HG02884 (cell line): ENCODE measurements at regions not wholly inside any gene's neighbourhood (a gene's known extent, or its start where the extent isn't known, plus 50 kb on each side); places are given as distances from the start of the nearest gene placed in this dataset.
"Not testable (repeated sequence)": the region's sequence is repeated elsewhere in the genome, so short reads cannot be mapped to it uniquely, and the experiment has no call there.

Source experiments
- ATAC-seq: cut with Tn5 transposase; IDR thresholded peaks from one replicate; pipeline ENCODE4 v1.9.1; 2021; ENCODE audit warnings: mild to moderate bottlenecking, moderate library complexity; ENCODE audit not compliant: unreplicated experiment

DNA sequence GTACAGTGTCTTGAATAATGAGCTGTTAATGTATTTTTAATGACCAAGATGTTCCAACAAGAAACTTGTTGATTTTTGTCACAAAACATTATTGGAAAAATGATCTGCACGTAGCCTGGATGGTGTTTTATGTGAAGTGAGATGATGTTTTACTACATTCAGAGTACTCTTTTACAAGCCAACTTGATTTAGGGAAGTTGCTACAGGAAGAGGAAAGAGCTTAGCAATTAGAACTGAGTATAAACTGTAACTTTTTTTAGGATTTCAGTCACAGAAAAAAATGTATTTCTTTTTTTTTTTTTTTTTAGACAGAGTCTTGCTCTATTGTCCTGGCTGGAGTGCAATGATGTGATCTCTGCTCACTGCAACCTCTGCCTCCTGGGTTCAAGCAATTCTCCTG lies 113.6 kb upstream of the ADRA1B start:
- ATAC-seq, result no peak

DNA sequence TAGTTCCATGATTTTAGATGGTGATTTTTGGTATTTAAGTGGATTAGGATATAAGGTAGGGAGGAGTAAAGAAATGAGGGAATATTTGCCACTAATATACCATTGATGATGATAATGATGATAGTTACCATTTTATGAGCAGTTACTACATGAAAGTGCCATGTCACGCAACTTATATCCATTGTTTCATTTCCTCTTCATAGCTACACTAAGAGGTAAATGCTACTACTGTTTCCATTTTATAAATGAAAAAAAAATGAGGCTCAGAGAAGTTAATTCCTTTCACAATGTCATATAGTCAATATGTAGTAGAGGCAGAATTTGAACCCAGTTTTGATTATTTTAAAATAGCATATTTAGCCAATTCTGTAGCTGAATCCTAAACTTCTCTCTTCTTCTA lies 112.2 kb upstream of the ADRA1B start:
- ATAC-seq, result no peak

DNA sequence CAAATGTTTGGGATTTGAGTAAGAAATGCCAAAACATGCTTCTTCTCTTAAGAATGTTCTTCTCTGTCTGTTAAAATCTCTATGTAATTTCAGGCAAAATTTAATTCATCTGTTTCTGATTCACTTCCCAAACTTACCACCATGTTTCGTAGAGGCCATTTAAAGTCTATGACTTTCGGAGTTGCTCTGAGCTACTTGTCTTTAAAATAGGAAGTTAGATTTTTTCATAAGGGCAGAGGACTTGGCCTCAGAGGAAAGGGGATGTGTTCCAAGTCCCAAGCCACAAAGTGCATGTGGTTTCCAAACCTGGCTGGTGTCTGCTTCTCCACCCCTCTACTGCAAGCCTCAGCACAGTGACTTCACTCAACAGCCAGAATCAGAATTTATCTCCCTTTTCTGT lies 111.3 kb upstream of the ADRA1B start:
- ATAC-seq, result no peak

DNA sequence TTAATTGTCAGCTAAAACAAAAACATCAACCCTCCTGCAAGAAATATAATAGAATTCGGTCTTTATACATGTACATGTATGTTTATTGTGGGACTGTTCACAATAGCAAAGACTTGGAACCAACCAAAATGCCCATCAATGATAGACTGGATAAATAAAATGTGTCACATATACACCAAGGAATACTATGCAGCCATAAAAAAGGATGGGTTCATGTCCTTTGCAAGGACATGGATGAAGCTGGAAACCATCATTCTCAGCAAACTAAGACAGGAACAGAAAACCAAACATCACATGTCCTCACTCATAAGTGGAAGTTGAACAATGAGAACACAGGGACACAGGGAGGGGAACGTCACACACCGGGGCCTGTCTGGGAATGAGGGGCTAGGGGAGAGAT lies 109.1 kb upstream of the ADRA1B start:
- not testable (repeated sequence) for ATAC-seq

DNA sequence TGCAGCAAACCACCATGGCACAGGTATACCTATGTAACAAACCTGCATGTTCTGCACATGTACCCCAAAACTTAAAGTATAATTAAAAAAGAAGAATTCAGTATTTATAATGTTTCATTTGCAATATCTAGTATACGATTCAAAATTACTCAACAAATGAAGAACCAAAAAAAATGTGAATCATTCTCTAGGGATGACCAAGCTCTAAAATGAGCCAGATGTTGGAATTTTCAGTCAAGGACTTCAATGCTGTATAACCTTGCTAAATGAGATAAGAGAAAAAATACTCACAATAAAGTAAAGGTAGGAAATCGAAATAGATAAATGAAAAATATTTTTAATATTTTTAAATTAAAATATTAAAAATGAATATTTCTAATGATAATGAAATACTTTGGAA lies 108.7 kb upstream of the ADRA1B start:
- no peak for ATAC-seq

DNA sequence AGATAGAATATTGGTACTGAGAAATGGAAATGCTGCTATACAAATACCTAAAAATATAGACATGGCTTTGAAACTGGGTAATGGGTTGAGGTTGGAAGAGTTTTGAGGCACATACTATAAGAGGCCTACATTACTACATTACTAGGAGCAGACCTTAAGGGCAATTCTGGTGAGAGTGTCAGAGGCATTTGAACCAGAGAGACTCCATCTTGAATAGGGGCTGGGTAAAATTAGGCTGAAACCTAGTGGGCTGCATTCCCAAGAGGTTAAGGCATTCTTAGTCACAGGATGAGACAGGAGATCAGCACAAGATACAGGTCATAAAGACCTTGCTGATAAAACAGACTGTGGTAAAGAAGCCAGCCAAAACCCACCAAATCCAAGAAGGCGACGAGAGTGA lies 104.6 kb upstream of the ADRA1B start:
- no peak for ATAC-seq

DNA sequence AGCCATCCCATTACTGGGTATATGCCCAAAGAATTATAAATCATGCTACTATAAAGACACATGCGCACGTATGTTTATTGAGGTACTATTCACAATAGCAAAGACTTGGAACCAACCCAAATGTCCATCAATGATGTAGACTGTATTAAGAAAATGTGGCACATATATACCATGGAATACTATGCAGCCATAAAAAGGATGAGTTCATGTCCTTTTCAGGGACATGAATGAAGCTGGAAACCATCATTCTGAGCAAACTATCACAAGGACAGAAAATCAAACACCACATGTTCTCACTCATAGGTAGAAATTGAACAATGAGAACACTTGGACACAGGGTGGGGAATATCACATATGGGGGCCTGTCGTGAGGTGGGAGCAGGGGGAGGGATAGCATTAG lies 103.5 kb upstream of the ADRA1B start:
- ATAC-seq, result not testable (repeated sequence)

DNA sequence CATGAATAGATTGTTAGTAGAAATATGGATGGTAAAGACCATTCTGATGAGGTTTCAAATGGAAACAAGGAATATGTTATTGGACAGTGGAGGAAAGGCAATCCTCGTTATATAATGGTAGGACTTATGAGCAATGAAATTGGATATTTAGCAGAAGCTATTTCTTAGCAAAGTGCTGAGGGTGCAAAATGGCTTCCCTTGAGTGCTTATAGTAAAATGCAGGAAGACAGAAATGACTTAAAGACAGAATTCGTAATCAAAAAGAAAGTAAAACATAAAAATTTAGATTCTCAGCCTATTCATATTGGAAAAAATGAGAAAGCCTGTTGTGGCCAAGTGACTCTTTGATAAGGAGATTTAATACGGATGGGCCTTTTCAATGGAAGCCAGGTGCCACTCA lies 102.1 kb upstream of the ADRA1B start:
- ATAC-seq, result no peak

DNA sequence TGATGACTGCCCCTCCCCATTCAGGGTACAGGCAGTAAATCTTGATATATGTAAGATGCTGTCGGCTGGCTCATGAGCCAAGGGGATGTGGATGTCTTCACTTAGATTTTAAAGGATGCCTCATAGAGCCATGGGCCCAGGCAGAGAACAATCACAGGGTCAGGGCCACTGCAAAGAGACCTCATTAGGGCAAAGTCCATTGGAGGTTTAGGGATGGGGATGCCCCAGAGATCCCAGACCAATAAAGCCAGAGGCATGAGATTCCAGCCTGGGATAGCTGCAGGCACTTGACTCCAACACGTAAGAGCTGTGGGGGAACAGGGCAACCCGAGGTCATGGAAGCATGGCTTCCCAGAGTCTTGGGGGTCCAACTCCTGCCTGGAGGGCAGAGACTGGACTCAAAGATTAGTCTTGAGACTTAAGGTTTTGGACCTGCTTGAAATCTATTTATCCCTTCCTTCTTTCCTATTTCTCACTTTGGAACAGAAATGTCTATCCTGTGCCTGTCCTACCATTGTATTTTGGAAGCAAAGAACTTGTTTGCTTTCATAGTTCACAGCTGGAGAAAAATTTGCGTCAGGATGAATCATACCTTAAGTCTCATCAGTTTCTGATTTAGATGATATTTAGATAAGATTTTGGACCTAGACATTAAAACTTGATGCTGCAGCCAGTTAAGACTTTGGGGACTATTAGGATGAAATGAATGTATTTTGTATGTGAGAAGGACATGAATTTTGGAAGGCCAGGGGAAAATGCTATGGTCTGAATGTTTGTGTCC lies 101.3 kb upstream of the ADRA1B start:
- no peak for ATAC-seq

DNA sequence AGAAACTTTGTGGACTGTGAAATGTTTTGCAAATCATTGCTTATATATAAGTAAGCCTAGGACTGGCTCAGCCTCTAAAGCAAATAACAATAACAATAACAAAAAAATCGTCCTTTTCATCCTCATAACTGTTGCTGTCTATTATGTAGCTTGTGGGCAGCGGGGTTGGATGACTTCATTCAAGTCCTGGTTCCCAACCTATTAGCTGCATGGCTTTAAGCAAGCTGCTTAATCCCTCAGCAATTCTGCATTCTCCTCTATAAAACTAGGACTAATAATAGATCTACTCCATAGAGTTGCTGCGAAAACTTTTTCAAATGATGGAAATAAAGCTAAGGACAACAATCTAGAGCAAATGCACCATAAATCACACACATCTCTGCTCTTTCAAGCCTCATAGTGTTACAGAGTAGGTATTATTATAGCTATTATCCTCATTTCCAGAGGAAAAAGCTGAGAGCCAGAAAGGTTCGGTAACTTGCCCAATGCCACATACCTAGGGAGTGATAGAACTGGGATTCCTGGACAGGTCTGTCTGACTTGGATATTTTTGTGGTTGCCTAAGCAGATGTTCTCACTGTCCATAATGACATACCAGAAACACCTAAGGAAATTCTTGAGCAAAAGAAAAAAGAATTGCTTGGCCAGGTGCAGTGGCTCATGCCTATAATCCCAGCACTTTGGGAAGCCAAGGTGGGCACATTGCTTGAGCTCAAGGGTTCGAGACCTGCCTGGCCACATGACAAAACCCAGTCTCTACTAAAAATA lies 98.8 kb upstream of the ADRA1B start:
- no peak for ATAC-seq

DNA sequence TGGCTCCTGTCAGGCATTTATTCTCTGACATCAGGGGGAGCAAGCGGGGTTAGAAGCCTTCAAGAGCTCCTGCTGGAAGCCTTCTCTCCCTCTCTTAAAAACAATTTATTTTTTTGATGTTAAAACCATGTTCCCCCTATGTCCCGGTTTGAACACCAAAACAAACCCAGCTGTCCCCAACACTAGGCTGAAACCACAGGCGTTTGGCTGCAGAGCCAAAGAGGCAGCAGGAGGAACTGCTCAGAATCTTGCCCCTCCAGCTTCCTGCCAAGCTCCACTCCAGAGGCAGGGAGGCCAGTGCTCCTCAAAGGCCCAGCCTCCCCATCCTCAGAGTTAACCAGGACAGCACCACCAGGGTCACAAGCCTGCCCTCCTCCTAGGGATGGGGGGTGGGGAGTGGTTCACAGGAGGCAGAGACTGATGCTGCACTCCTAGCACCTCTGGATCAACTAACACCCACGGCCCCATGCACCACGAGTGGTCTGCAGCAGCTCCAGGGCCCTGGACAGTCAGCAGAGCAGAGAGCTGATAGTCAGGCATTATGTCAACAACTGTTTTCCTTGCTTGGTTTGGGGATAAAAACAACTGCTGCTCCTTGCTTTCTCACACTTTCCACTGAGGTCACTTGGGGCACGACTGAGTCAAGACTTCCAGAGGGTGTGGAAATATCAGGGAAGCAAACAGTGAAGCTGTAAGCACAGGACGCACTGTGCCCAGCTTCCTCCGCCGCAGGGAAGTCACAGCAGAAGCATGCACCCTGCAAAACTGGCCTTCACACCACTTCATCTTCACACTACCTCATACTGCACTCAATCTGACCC lies 96.5 kb upstream of the ADRA1B start:
- no peak for ATAC-seq

DNA sequence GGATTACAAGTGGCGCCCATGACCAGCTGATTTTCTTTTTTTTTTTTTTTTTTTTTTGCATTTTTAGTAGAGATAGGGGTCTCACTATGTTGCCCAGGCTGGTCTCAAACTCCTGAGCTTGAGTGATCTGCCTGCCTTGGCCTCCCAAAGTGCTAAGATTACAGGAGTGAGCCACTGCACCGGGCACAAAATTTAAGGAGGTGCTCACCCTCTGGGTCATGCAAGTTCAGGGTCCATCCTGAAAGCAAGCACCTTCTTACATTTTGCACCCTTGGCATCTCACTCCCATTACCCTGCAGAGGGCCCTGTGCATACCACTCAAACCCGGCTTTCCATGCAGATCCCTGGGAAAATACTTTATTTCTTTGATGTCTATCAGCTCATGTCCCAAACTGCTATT lies 95.6 kb upstream of the ADRA1B start:
- no peak for ATAC-seq

DNA sequence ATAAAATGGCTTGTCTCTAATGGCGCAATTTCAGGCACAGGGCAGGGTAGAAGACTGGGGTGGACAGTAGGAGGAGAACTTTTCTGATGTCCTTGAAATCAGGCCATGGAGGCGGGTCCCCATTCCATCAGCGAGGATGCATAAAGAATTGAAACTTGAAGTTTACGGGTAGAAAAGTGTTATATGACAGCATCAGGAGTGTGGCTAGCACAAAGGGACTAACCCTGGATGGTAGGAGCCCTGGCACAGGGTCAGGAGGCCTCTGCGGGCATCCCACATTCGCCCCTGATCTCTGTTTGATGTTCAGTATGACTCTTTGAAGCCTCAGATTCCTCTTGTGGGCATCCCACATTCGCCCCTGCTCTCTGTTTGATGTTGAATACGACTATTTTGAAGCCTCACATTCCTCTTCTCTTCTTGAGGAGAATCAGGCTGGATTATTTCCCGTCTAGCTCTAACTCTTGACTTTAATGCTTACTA lies 94.8 kb upstream of the ADRA1B start:
- ATAC-seq, result no peak

DNA sequence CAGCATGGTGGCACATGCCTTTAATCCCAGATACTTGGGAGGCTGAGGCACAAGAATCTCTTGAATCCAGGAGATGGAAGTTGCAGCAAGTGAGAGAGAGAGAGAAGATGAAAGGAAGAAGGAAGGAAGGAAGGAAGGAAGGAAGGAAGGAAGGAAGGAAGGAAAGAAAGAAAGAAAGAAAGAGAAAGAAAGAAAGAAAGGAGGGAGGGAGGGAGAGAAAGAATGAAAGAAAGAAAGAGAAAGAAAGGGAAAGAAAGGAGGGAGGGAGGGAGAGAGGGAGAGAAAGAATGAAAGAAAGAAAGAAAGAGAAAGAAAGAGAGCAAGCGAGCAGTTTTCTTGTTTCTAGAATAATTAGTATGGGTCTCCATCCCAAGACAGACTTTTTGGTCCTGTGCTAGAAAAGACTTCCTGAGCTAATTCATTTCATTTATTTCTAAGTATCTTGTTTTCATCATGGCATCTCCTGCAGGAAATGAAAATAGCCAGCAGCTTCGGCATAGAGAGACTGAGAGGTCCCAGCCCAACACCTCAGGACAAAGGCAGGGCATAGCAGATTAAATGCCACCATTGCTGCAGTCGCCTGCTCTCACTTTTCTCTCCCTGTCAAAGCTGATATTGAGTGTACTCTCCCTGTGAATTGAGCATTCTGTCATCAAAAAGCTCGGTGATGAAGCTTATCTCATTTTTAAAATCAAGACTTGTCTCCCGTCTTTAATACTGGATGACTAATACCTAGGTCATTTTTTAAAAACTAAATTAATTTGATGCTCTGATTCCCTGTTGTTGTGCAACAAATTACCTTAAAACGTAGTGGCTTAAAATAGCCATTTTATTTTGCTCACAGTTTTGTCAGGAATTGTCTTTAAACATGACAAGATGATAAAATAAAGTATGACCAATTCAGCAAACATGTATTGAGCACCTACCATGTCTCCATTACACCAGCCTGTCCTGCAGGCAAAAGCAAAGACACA lies 91.8 kb upstream of the ADRA1B start:
- no peak for ATAC-seq

DNA sequence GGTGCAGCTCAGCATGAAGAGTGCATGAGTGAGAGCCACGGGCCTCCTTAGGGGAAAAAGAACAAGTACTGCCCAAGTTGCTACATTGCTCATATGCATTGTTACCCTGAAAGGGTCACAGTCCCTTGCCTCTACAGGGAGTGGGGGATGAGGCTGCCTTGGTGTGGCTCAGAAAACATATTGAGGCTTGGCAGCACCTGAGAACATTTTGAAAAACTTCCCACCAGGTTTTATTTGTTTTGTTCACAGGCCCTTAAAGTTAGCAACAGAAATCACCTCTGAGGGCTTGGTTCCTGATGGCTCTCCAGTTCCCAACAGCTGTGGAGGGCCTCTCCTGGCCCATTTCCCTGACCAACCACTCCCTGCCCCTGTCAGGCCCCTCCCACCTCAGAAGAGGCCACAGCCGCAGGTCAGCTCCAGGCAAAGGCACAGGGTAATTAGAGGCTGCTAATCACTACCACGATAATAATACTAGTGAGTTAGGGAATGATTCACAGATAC lies 90.7 kb upstream of the ADRA1B start:
- no peak for ATAC-seq

DNA sequence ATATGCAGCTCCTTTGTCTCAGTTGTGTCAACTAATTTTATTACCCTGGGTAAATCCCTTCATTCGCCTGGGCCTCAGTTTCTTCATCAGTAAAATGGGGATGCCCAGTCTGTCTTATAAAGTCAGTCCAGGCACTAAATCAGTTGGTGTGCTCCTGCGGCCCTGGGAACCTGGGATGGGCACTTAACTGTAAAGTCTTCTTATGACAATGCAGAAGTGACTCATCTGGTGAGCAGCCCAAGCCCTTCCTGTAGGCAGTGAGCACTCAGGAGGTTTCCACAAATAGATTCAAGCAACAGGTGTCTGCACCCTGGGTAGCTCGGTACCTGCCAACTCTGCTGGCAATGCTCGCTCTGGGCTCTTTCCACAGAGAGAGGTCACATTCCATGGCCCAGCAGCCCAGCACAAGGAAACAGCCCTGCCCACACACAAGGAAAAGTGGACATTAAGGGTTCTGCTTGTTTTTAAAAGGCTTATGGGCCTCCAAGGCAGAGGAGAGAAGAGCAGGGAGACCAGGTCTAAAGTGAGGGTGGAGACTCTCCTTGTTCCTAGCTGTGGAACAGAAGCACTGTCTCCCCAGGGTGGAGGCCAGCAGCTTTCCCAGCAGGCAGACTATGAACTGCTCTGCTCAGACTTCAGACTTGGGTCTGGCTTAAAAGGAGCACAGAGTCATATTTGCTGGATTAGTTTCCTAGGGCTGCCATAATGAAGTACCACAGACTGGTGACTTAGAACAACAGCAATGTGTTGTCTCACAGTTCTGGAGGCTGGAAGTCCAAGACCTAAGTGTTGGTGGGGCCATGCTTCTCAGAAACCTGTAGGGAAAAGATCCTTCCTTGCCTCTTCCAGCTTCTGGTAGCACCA lies 89.7 kb upstream of the ADRA1B start:
- ATAC-seq, result peak; percentile 97

DNA sequence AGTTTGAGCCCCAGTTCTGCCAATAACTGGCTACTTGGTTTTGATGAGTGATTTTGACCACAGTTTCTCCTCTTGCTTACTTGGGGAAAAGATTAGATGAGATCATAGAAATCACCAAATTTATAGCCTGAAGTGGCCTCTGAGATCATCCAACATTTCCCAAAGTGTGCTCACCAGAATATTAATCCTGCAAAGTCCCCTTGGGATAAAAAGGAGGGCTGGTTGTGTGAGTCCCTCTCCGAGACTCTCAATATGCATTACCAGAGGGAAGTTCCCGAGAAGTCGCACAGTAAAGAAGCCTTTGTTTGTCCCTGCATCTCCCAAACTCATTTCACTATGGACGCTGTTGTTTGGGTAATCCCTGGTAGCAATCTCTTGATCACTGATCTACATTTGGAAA lies 88.4 kb upstream of the ADRA1B start:
- no peak for ATAC-seq

DNA sequence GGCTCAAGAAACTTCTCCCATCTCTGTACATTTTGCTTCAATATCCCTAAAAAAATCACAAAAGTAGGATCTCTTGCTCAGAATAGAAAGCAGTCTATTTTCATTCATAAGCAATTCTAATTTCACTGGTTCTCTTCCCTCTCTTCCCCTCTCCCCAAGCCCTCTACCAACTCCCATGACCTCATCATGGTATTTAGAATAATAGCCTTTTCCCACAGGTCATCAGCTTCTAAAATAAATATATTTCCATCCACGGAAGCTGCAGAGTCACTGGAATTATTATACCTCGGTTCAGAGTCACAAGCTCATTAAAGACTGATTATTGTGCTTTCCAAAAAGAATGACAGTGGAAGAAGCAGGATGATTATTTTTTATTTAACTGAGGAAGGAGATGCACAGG lies 84.2 kb upstream of the ADRA1B start:
- ATAC-seq, result no peak

DNA sequence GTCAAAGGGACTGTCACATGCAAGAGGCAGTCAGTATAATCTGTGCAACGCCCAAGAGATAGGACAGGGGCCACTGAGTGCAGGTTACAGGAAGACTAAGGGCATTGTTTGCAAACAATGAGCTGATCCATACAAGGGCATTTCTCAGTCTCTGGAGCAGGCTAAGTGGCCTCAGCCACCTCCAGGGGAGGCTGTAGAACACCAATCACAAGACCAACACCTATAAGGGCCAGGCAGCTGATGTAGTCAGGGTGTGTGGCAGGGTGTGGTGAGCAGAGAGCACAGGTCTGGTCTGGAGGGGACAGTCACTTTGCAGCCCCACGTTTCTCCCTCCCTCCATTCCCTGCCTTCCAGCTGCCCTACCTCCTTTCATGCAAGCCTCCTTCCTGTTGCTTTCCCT lies 83.2 kb upstream of the ADRA1B start:
- no peak for ATAC-seq
